GM21737 (cell line): ENCODE measurements at regions not wholly inside any gene's neighbourhood (a gene's known extent, or its start where the extent isn't known, plus 50 kb on each side); places are given as distances from the start of the nearest gene placed in this dataset.

ENCODE experiments used
- ATAC-seq: cut with Tn5 transposase; IDR thresholded peaks from one replicate; pipeline ENCODE4 v1.9.1; 2021; ENCODE audit warnings: mild to moderate bottlenecking, moderate library complexity; ENCODE audit not compliant: unreplicated experiment

- ATAC-seq = no peak
Observed at GRCh38 chr2:222064286-222064685, 234.5 kb downstream of the PAX3 start.

GRCh38 chr2:222058819-222059445 lies 239.9 kb downstream of the PAX3 start:
- ATAC-seq = no peak

- ATAC-seq = no peak
Observed at GRCh38 chr2:222057347-222058073, 241.3 kb downstream of the PAX3 start.

- ATAC-seq = no peak
Observed at GRCh38 chr2:222055328-222055727, 243.5 kb downstream of the PAX3 start.

- ATAC-seq = no peak
Observed at GRCh38 chr2:222054813-222055212, 244.0 kb downstream of the PAX3 start.

- no peak for ATAC-seq
Observed at GRCh38 chr2:222052934-222053367, 245.8 kb downstream of the PAX3 start.

- ATAC-seq = no peak
Observed at GRCh38 chr2:222050981-222051380, 247.8 kb downstream of the PAX3 start.

- no peak for ATAC-seq
Observed at GRCh38 chr2:222049946-222050345, 248.9 kb downstream of the PAX3 start.

- ATAC-seq = no peak
Observed at GRCh38 chr2:222043897-222044296, 254.9 kb downstream of the PAX3 start.

GRCh38 chr2:222042666-222043065 lies 256.1 kb downstream of the PAX3 start:
- ATAC-seq = no peak

- ATAC-seq = no peak
Observed at GRCh38 chr2:222040333-222040732, 258.5 kb downstream of the PAX3 start.

GRCh38 chr2:222039821-222040220 lies 259.0 kb downstream of the PAX3 start:
- ATAC-seq = no peak

- no peak for ATAC-seq
Observed at GRCh38 chr2:222038067-222038802, 260.6 kb downstream of the PAX3 start.

- no peak for ATAC-seq
Observed at GRCh38 chr2:222037211-222037610, 261.6 kb downstream of the PAX3 start.

GRCh38 chr2:222034058-222034457 lies 264.7 kb downstream of the PAX3 start:
- no peak for ATAC-seq

GRCh38 chr2:222033541-222033940 lies 265.3 kb downstream of the PAX3 start:
- no peak for ATAC-seq

GRCh38 chr2:222025881-222026271 lies 272.9 kb downstream of the PAX3 start:
- ATAC-seq = no peak

- no peak for ATAC-seq
Observed at GRCh38 chr2:222024932-222025880, 273.6 kb downstream of the PAX3 start.

GRCh38 chr2:222017252-222017850 lies 281.4 kb downstream of the PAX3 start:
- ATAC-seq = no peak

- no peak for ATAC-seq
Observed at GRCh38 chr2:222013889-222014288, 284.9 kb downstream of the PAX3 start.
